ENCODE measurements at regions not wholly inside any gene's neighbourhood (a gene's known extent, or its start where the extent isn't known, plus 50 kb on each side); places are given as distances from the start of the nearest gene placed in this dataset.

DNA sequence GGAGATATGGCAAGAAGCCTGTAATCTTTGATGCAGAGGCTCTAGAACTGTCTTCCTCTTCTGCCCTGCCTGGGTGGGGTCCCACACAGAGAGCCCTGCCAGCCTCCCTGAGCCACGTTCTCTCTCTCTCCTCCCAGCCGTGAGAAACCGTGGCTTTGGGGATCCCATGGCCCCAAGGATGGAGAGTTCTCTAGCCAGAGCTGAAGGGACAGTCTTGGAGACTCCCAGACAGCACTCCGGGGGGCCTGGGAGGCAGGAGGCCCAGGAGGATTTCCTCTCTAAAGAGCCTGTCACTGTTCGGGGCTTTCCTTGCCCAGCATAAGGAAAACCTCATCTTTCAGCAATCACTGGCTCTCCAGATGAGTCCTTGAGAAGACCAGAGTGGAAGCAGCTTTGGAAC is 227.1 kb downstream of the ARHGAP12 start:
- ATAC-seq (peak in 1 of 2 donors; percentile 11), DNase-seq (no peak)
- Histone ChIP-seq H3K27me3 (ENCODE audit: low read depth) (no peaks in the 10 kb centered on the region), H3K4me3 (no peak overlapping the region), H3K27ac (peak overlapping the region; percentile 94), H3K9me3 (no peaks in the 10 kb centered on the region), H3K4me1 (peaks cover 75% of the 10 kb centered on the region), H3K36me3 (no peaks in the 10 kb centered on the region)
- intact Hi-C loops (cut with DNase I), result no loop called here
- TF ChIP-seq, protein P1, sequence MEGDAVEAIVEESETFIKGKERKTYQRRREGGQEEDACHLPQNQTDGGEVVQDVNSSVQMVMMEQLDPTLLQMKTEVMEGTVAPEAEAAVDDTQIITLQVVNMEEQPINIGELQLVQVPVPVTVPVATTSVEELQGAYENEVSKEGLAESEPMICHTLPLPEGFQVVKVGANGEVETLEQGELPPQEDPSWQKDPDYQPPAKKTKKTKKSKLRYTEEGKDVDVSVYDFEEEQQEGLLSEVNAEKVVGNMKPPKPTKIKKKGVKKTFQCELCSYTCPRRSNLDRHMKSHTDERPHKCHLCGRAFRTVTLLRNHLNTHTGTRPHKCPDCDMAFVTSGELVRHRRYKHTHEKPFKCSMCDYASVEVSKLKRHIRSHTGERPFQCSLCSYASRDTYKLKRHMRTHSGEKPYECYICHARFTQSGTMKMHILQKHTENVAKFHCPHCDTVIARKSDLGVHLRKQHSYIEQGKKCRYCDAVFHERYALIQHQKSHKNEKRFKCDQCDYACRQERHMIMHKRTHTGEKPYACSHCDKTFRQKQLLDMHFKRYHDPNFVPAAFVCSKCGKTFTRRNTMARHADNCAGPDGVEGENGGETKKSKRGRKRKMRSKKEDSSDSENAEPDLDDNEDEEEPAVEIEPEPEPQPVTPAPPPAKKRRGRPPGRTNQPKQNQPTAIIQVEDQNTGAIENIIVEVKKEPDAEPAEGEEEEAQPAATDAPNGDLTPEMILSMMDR (IDR thresholded peaks at IDR 0.05), result no peak

DNA sequence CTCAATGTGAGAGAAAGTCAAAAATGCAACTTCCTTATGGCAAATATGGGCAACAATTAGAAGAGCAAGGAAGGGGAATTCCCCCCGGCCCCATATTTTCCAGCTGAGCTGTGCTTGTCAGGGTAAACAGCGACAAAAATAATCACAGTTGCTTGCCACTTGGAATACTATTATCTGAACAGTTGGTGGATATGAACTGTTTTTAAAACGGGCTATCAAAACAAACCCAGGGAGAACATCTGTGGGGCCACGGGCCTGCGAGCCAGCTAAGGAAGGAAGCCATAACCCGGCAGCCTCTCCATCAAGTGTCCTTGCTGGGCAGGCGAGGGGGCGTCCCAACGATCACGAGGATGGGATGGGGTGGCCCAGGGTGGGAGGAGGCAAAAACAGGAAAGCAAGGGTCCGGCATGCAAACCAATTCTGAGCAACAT is 228.4 kb downstream of the ARHGAP12 start:
- ATAC-seq, result no peak
- DNase-seq, result no peak
- H3K4me3 ChIP-seq, result no peak overlapping the region
- TF ChIP-seq, protein P1 (IDR thresholded peaks at IDR 0.05), result no peak
- intact Hi-C loops (cut with DNase I), result no loop called here
- peak overlapping the region; percentile 94 for H3K27ac ChIP-seq
- no peaks in the 10 kb centered on the region for H3K9me3 ChIP-seq
- H3K27me3 ChIP-seq (ENCODE audit: low read depth), result no peaks in the 10 kb centered on the region
- H3K36me3 ChIP-seq, result no peaks in the 10 kb centered on the region
- H3K4me1 ChIP-seq, result peaks cover 61% of the 10 kb centered on the region

DNA sequence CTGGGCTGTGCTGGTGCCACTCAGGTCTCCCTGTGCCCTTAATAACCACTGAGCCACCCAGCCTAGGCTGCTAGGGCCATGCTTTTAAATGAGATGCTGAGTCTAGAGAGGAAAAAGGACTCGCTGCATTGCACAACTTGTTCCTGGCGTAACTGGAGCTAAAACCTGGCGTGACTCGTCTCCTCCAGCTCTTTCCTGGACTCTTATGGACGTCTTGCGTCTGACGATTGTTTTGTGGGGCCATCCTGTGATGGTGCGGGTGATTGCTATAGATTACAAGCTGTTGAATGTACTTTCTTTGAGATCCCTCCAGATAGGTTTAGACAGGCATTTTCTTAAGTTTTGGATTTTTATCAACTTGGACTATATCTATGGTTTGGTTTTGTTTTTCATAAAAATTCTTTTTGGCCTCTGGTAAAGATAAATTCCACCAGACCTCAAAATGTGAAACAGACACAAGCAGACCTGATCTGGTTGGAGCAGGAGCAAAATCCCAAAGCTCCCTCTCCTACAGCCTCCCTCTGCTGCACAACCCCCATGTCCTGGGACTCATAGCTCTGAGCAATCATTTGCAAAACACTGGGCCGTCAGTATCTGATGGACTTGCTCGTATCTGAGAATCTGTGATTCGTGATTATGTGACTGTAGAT is 230.3 kb downstream of the ARHGAP12 start:
- DNase-seq (no peak), ATAC-seq (peak in 1 of 2 donors; percentile 48)
- H3K27ac ChIP-seq, result peak overlapping the region; percentile 94
- H3K4me3 ChIP-seq, result peak overlapping the region; percentile 27
- H3K36me3 ChIP-seq, result no peaks in the 10 kb centered on the region
- intact Hi-C loops (cut with DNase I), result no loop called here
- TF ChIP-seq, protein P1 (IDR thresholded peaks at IDR 0.05), result no peak
- no peaks in the 10 kb centered on the region for H3K27me3 ChIP-seq (ENCODE audit: low read depth)
- H3K9me3 ChIP-seq, result no peaks in the 10 kb centered on the region
- H3K4me1 ChIP-seq, result peaks cover 58% of the 10 kb centered on the region

DNA sequence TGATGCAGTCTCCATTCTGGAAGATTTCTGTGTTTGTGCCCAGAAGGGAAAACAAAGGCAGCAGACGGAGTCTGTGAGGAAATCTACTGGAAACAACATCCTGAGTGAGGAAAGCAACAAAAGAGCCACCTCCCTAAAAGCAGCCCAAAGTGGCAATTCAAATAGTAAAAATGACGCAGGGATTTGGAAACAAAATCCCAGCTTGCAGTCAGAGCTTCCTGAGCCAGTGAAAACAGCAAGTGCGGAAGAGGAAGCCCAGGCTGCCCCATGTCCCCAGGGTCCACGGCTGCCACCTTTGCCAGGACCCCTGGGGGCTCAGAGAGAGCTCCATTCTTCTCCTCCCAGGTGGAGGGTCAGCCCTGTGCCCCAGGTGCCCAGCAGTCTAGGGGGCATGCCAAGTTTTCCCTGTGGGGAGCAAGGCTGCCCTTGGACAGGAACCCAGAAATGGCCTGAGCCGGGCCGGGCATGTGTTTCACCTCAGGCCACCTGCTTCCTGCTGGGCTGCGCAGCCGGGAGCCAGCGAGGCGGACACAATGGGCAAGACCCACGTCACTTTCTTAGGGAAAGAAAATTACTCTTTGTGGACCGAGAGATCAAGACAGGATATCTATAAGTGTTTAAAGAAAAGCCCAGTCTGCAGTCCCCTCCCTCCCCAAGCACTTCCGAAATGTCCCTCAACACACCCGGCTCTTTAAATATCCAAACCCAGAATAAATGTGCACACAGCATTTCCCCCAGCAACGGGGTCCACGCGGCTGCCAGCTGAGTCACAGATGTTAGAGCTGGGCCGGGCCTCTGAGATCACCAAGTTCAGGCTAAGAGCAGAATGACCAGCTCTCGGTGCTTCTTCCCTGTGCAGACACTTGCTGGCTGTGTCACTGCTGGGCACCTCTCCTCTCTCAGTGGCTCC is 231.1 kb downstream of the ARHGAP12 start:
- Histone ChIP-seq H3K9me3 (no peaks in the 10 kb centered on the region), H3K4me3 (peak overlapping the region; percentile 27), H3K4me1 (peaks cover 58% of the 10 kb centered on the region), H3K27me3 (ENCODE audit: low read depth) (no peaks in the 10 kb centered on the region), H3K27ac (peak overlapping the region; percentile 94), H3K36me3 (no peaks in the 10 kb centered on the region)
- peak; percentile 78 for DNase-seq
- TF ChIP-seq, protein P1 (IDR thresholded peaks at IDR 0.05), result no peak
- intact Hi-C loops (cut with DNase I), result no loop called here
- peak; percentile 77 to 81 for ATAC-seq

DNA sequence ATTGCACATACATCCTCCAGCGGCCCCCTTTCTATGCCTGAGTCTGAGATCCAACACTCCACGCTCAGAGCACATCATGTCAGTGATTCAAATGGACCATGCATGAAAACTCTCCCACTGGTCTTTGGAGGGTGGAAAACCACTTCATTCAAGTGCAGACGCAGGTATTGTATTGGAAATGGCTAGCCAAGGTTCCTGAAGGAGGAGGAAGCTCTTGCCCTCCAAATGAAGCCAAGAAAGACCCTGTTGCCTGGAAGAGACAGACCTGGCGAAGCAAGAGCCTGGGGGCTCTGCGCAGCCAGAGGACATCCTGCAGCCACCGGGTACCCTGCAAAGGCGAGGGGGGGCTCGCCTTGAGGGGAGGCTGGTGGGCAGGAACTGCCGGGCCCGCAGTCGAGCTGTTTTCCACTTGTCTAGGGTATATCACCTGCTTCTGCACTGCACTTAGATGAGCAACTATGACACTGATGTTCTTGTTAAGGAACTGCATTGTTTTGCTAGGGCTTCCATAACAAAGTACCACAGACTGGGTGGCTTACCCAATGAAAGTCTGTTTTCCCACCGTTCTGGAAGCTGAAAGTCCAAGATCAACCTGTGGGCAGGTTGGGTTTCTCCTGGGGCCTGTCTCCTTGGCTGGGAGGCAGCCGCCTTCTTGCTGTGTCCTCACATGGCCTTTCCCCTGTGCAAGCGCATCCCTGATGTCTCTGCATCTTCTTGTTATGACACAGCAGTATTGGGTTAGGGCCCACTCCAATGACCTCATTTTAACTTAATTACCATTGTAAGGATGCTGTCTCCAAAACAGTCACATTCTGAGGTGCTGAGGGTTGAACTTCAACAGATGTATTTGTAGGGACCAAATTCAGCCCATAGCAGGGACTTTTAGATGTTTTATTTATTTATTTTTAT is 233.4 kb downstream of the ARHGAP12 start:
- no peak for ATAC-seq
- intact Hi-C loops (cut with DNase I), result no loop called here
- peak overlapping the region; percentile 94 for H3K27ac ChIP-seq
- H3K4me3 ChIP-seq, result no peak overlapping the region
- no peaks in the 10 kb centered on the region for H3K36me3 ChIP-seq
- no peak for DNase-seq
- TF ChIP-seq, protein P1 (IDR thresholded peaks at IDR 0.05), result no peak
- peaks cover 38% of the 10 kb centered on the region for H3K4me1 ChIP-seq
- no peaks in the 10 kb centered on the region for H3K9me3 ChIP-seq
- H3K27me3 ChIP-seq (ENCODE audit: low read depth), result no peaks in the 10 kb centered on the region
